GM06990 (cell line): ENCODE measurements at regions not wholly inside any gene's neighbourhood (a gene's known extent, or its start where the extent isn't known, plus 50 kb on each side); places are given as distances from the start of the nearest gene placed in this dataset.

ENCODE experiments used
- DNase-seq: peaks from one replicate; pipeline ENCODE4 v3.0.0-alpha.2; 2011; ENCODE audit not compliant: insufficient read length; ENCODE audit errors: extremely low read depth
- H3K27me3 ChIP-seq: replicated peaks from 2 replicates; pipeline ENCODE4 v1.6.0; 2011; ENCODE audit warnings: low read length; ENCODE audit not compliant: control insufficient read depth, insufficient read depth
- H3K36me3 ChIP-seq: 2 replicates; pipeline ENCODE4 v1.5.1; 2011; ENCODE audit warnings: low read length; ENCODE audit not compliant: control insufficient read depth, insufficient read depth
- H3K4me3 ChIP-seq: replicated peaks from 2 replicates; pipeline ENCODE4 v1.5.1; 2011; ENCODE audit warnings: low read depth, mild to moderate bottlenecking, control low read depth, low read length
- CTCF ChIP-seq: IDR thresholded peaks from 2 replicates; pipeline ENCODE4 v1.5.1; 2011; ENCODE audit warnings: low read length, control low read depth, mild to moderate bottlenecking, inconsistent platforms; ENCODE audit not compliant: insufficient read depth, poor library complexity, severe bottlenecking

DNA sequence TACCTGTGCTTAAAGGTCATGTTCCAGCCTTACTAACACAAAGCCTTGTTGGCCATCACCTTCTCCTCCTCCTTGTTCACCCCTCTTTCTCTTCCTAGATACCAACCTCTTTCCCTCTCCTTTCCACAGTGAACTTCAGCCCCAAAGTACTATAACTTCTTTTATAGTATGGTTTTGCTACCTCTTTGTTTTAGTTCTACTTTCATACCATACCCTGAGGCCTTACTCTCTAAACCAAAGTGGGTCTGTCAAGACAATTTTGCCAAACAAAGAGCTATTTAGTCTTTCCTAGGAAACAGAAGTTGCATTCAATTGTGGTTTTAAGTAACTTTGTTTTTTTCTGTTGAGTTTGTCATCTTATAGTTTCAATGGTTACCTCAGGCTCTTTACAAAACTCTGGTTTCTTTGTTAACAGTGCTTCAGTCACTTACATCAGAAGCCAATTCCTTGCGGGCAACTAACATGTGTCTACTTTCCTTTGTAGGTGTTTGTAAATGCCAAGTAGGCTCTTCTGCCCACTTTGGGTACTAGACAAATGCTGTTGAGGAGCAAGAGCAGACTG is 623.9 kb upstream of the PKN2 start:
- H3K36me3 ChIP-seq: no peaks in the 10 kb centered on the region
- no peaks in the 10 kb centered on the region for H3K27me3 ChIP-seq
- TF ChIP-seq CTCF: no peak
- no peak for DNase-seq
- no peak overlapping the region for H3K4me3 ChIP-seq

- Histone ChIP-seq H3K27me3 (no peaks in the 10 kb centered on the region), H3K4me3 (no peak overlapping the region), H3K36me3 (no peaks in the 10 kb centered on the region)
- no peak for DNase-seq
- no peak for TF ChIP-seq CTCF
Measured at GRCh38 chr1:88060750-88061491, 623.2 kb upstream of the PKN2 start.

DNA sequence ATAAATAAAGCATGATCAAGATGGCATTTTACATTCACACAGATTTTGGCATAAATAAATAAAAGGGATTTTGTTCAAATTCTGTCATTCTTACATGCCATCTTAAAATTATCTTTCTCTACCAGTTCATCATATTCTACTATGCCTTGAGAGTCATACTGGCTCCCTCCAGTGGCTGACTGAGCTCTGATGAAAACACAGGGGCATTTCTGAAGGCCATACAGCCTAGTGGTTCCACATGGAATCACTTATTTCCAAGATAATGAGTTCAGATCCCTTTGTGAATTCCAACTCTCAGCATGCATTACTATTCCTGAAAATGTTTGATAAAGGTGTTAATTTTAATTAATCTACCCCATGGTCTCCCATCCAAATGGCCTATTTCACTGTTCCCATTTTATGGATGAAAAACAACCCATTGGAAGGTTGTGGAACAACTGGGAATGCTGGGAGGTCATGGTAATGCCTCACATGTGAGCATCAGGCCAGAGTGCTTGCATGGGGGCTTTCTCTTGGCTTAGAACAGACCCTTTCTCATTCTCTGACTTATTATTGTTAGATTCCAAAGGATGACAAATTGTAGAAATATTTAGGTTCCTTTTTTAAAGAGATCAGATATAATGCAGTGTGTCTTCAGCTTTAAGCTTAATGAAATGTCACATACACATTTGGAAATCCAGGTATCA is 622.4 kb upstream of the PKN2 start:
- Histone ChIP-seq H3K36me3 (no peaks in the 10 kb centered on the region), H3K4me3 (no peak overlapping the region), H3K27me3 (no peaks in the 10 kb centered on the region)
- DNase-seq: no peak
- TF ChIP-seq CTCF: peak; percentile 69

GRCh38 chr1:88062650-88063153 is 621.4 kb upstream of the PKN2 start:
- no peaks in the 10 kb centered on the region for H3K27me3 ChIP-seq
- H3K36me3 ChIP-seq: no peaks in the 10 kb centered on the region
- TF ChIP-seq CTCF: no peak
- no peak overlapping the region for H3K4me3 ChIP-seq
- DNase-seq: no peak

DNA sequence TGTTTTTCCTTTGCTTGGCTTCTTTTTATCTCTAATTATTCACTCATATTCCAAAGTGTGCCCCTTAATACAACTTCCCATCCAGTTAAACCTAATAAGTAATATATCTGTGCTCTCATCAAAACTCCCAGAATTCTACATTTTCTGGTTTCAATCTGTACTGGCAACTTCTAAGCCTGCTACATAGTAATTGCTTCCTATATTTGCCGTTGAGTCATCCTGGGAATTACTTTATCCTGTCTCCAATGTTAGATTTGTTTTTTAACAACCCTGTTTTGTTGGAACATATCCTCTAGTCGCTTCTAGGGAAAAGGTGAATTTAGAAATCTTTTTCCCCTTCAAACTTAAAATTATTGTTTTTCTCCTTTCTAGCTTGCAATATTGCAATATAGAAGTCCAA is 620.5 kb upstream of the PKN2 start:
- TF ChIP-seq CTCF: no peak
- no peak for DNase-seq
- no peaks in the 10 kb centered on the region for H3K36me3 ChIP-seq
- H3K4me3 ChIP-seq: no peak overlapping the region
- H3K27me3 ChIP-seq: no peaks in the 10 kb centered on the region
